ENCODE measurements at regions not wholly inside any gene's neighbourhood (a gene's known extent, or its start where the extent isn't known, plus 50 kb on each side); places are given as distances from the start of the nearest gene placed in this dataset.

- Histone ChIP-seq H3K4me3 (ENCODE audit: low read length in 2 of 2) (no peak overlapping the region), H3K27me3 (ENCODE audit: control insufficient read depth in 2 of 2, insufficient read depth in 2 of 2, low read length in 2 of 2) (no peaks in the 10 kb centered on the region), H3K9ac (ENCODE audit: low read depth in 1 of 2, low read length in 2 of 2) (no peak overlapping the region), H3K36me3 (ENCODE audit: control insufficient read depth in 2 of 2, insufficient read depth in 2 of 2, low read length in 2 of 2) (peaks cover 36 to 39% of the 10 kb centered on the region in 2 donors), H3K27ac (ENCODE audit: low read depth in 2 of 2, low read length in 2 of 2) (no peak overlapping the region), H3K9me3 (ENCODE audit: control insufficient read depth in 2 of 2, low read length in 2 of 2) (no peaks in the 10 kb centered on the region), H3K4me1 (ENCODE audit: control insufficient read depth in 2 of 2, insufficient read depth in 2 of 2, low read length in 2 of 2) (peaks cover 30 to 32% of the 10 kb centered on the region in 2 donors)
These were observed 129.6 kb downstream of the RFLNA start for GRCh38 chr12:124424516-124424905.

DNA sequence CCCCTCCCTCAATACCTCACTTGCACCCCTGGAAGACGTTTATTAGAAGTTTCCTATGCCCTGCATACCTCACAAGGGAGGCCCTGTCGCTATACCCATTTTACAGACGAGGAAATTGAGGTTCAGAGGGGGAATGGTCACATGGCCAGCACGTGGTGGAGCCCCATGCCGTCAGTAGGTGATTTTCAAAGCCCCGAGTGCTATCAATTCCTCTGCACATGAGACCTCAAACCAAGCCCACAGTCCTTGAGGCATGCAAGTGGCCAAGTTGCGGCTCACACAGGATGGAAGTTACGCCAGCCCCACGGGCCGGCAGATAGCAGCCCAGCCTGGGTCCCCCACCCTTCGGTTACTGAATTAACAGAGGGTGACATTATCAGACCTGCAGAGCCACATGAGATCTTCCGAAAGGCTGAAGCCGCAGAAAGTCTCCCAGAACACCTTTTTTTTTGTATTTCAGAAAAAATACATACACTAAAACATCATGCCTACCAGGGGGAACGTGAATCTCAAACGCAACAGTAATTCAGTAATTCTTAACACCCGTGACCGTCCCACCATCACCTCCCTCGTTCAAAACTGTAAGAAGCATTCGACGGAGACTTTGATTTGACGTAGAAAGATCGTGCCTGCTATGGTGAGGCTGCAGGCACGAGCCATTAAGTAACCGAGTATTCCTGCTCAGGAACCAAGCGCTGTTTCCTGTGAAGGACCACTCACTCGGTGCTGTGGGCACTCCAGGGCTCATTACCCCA, 129.0 kb downstream of the RFLNA start:
- Histone ChIP-seq H3K27ac (ENCODE audit: low read depth in 2 of 2, low read length in 2 of 2) (peak overlapping the region; percentile 99), H3K9ac (ENCODE audit: low read depth in 1 of 2, low read length in 2 of 2) (peak overlapping the region; percentile 68 to 79), H3K4me1 (ENCODE audit: control insufficient read depth in 2 of 2, insufficient read depth in 2 of 2, low read length in 2 of 2) (peaks cover 28 to 32% of the 10 kb centered on the region in 2 donors), H3K36me3 (ENCODE audit: control insufficient read depth in 2 of 2, insufficient read depth in 2 of 2, low read length in 2 of 2) (peaks cover 37 to 38% of the 10 kb centered on the region in 2 donors), H3K9me3 (ENCODE audit: control insufficient read depth in 2 of 2, low read length in 2 of 2) (no peaks in the 10 kb centered on the region), H3K27me3 (ENCODE audit: control insufficient read depth in 2 of 2, insufficient read depth in 2 of 2, low read length in 2 of 2) (no peaks in the 10 kb centered on the region), H3K4me3 (ENCODE audit: low read length in 2 of 2) (peak overlapping the region; percentile 51 to 57)

- Histone ChIP-seq H3K4me3 (ENCODE audit: low read length in 2 of 2) (peak overlapping the region; percentile 60 to 63), H3K9ac (ENCODE audit: low read depth in 1 of 2, low read length in 2 of 2) (peak overlapping the region; percentile 68 to 79), H3K27ac (ENCODE audit: low read depth in 2 of 2, low read length in 2 of 2) (peak overlapping the region; percentile 99), H3K36me3 (ENCODE audit: control insufficient read depth in 2 of 2, insufficient read depth in 2 of 2, low read length in 2 of 2) (peaks cover 37 to 40% of the 10 kb centered on the region in 2 donors), H3K9me3 (ENCODE audit: control insufficient read depth in 2 of 2, low read length in 2 of 2) (no peaks in the 10 kb centered on the region), H3K27me3 (ENCODE audit: control insufficient read depth in 2 of 2, insufficient read depth in 2 of 2, low read length in 2 of 2) (no peaks in the 10 kb centered on the region), H3K4me1 (ENCODE audit: control insufficient read depth in 2 of 2, insufficient read depth in 2 of 2, low read length in 2 of 2) (peaks cover 25 to 26% of the 10 kb centered on the region in 2 donors)
These were observed 128.0 kb downstream of the RFLNA start for GRCh38 chr12:124422570-124423523.

GRCh38 chr12:124422142-124422569, 127.3 kb downstream of the RFLNA start:
- H3K9ac ChIP-seq (ENCODE audit: low read depth in 1 of 2, low read length in 2 of 2): peak overlapping the region; percentile 60 to 75
- peaks cover 40 to 45% of the 10 kb centered on the region in 2 donors for H3K36me3 ChIP-seq (ENCODE audit: control insufficient read depth in 2 of 2, insufficient read depth in 2 of 2, low read length in 2 of 2)
- peaks cover 22 to 25% of the 10 kb centered on the region in 2 donors for H3K4me1 ChIP-seq (ENCODE audit: control insufficient read depth in 2 of 2, insufficient read depth in 2 of 2, low read length in 2 of 2)
- H3K27me3 ChIP-seq (ENCODE audit: control insufficient read depth in 2 of 2, insufficient read depth in 2 of 2, low read length in 2 of 2): no peaks in the 10 kb centered on the region
- no peaks in the 10 kb centered on the region for H3K9me3 ChIP-seq (ENCODE audit: control insufficient read depth in 2 of 2, low read length in 2 of 2)
- H3K4me3 ChIP-seq (ENCODE audit: low read length in 2 of 2): peak overlapping the region; percentile 60 to 63
- peak overlapping the region; percentile 94 to 99 for H3K27ac ChIP-seq (ENCODE audit: low read depth in 2 of 2, low read length in 2 of 2)

- Histone ChIP-seq H3K4me1 (ENCODE audit: control insufficient read depth in 2 of 2, insufficient read depth in 2 of 2, low read length in 2 of 2) (peaks cover 19 to 25% of the 10 kb centered on the region in 2 donors), H3K27ac (ENCODE audit: low read depth in 2 of 2, low read length in 2 of 2) (peak overlapping the region; percentile 49 to 99), H3K9me3 (ENCODE audit: control insufficient read depth in 2 of 2, low read length in 2 of 2) (no peaks in the 10 kb centered on the region), H3K36me3 (ENCODE audit: control insufficient read depth in 2 of 2, insufficient read depth in 2 of 2, low read length in 2 of 2) (peaks cover 37 to 40% of the 10 kb centered on the region in 2 donors), H3K9ac (ENCODE audit: low read depth in 1 of 2, low read length in 2 of 2) (no peak overlapping the region), H3K27me3 (ENCODE audit: control insufficient read depth in 2 of 2, insufficient read depth in 2 of 2, low read length in 2 of 2) (no peaks in the 10 kb centered on the region), H3K4me3 (ENCODE audit: low read length in 2 of 2) (no peak overlapping the region)
These were observed 126.2 kb downstream of the RFLNA start for GRCh38 chr12:124420996-124421674.

DNA sequence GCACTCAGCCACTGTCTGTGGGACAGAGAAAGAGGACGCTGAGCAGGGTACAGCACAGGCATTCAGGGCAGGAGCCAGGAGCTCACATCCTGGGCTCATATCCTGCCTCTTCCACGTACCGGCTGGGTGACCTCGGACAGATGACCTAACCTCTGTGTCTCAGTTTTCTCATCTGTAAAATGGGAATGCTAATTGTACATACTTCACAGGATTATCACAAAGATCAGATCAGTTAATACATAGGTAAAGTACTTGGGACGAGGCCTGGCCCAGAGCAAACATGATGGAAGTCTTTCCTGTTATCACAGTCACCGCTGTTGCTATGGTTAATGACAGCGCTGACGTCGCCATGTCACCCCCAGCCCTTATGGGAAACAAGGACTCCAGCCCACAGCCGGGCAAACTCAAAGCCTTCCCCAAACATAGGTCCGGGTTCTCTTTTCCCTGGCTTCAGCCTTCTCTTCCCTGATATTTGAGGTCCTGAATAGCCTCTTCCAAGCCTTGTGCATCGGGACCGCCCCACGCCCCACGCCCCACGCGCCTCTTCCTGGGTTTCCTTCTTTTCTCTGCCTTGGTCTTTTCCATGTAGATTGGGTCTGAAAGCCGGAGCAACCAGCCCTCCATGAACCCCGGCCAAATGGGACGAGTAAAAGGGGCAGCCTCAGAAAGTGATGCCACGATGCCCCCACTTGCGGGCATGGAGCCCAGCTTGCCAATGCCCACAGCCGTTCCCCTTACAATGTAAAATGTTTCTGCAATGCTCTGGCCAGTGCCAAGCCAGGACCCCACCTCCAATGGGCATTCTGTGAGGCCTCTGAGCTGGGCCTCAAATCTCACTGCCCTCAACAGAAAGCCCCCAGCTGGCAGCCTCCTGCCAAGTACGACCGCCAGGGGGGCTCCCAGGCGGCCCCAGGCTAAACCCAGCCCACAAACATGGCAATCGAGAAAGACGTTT, 125.4 kb downstream of the RFLNA start:
- Histone ChIP-seq H3K9ac (ENCODE audit: low read depth in 1 of 2, low read length in 2 of 2) (no peak overlapping the region), H3K9me3 (ENCODE audit: control insufficient read depth in 2 of 2, low read length in 2 of 2) (no peaks in the 10 kb centered on the region), H3K4me1 (ENCODE audit: control insufficient read depth in 2 of 2, insufficient read depth in 2 of 2, low read length in 2 of 2) (peaks cover 19 to 25% of the 10 kb centered on the region in 2 donors), H3K27ac (ENCODE audit: low read depth in 2 of 2, low read length in 2 of 2) (peak overlapping the region; percentile 49 to 99), H3K36me3 (ENCODE audit: control insufficient read depth in 2 of 2, insufficient read depth in 2 of 2, low read length in 2 of 2) (peaks cover 29 to 33% of the 10 kb centered on the region in 2 donors), H3K27me3 (ENCODE audit: control insufficient read depth in 2 of 2, insufficient read depth in 2 of 2, low read length in 2 of 2) (no peaks in the 10 kb centered on the region), H3K4me3 (ENCODE audit: low read length in 2 of 2) (no peak overlapping the region)

DNA sequence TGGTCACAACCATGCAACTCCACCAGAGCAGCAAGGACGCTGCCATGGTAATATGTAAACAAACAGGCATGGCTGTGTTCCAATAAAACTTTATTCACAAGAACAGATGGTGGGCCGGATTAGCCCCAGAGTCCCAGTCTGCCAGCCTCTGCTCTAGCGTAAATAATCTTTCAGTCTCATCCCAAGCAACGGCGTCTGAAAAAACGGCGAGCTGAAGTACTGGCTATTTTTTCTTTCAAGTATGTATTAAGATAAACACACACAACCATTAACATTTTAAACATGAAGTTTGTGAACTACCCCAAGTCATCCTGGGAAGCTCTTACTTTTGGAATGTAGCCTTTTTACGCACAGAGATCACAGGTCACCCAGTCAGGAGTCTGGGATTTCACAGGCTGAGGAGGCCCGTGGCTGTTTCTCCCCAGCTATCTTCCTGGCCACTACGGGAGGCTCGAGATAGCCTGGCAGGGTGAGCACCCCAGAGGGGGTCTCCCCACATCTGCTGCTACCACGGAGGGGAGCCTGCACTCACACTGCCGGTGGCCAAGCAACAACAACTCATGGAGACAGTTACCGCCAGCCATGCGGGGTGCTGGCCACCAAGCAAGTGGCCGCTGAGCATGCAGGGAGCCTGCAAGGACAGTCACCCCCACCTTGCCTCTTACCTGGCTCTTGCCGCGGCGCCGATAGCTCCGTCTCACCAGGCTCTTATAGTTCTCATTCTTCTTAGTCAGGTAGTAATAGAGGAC, 124.6 kb downstream of the RFLNA start:
- H3K4me3 ChIP-seq (ENCODE audit: low read length in 2 of 2): no peak overlapping the region
- peak overlapping the region; percentile 18 to 45 for H3K27ac ChIP-seq (ENCODE audit: low read depth in 2 of 2, low read length in 2 of 2)
- peaks cover 19 to 25% of the 10 kb centered on the region in 2 donors for H3K4me1 ChIP-seq (ENCODE audit: control insufficient read depth in 2 of 2, insufficient read depth in 2 of 2, low read length in 2 of 2)
- H3K9me3 ChIP-seq (ENCODE audit: control insufficient read depth in 2 of 2, low read length in 2 of 2): no peaks in the 10 kb centered on the region
- H3K9ac ChIP-seq (ENCODE audit: low read depth in 1 of 2, low read length in 2 of 2): no peak overlapping the region
- H3K27me3 ChIP-seq (ENCODE audit: control insufficient read depth in 2 of 2, insufficient read depth in 2 of 2, low read length in 2 of 2): no peaks in the 10 kb centered on the region
- peaks cover 27 to 32% of the 10 kb centered on the region in 2 donors for H3K36me3 ChIP-seq (ENCODE audit: control insufficient read depth in 2 of 2, insufficient read depth in 2 of 2, low read length in 2 of 2)

DNA sequence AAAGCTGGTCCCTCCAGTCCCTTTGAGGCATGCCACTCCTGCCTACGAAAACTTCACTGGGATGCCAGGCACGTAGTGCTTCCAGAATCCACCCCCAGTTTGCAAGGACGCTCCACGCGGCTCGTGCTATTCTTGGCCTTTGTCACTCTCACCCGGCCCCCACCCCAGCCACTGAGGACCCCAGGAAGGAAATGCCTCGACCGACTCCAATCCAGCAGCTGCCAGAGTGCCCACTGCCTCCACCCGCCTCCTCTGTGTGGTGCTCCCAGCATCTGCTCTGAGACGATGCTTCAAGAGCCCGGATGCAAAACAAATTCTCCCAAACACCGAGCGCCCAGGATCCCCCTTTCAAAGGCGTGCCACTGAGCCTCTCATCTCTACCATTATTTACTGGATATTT, 123.9 kb downstream of the RFLNA start:
- Histone ChIP-seq H3K27me3 (ENCODE audit: control insufficient read depth in 2 of 2, insufficient read depth in 2 of 2, low read length in 2 of 2) (no peaks in the 10 kb centered on the region), H3K4me1 (ENCODE audit: control insufficient read depth in 2 of 2, insufficient read depth in 2 of 2, low read length in 2 of 2) (peaks cover 20 to 23% of the 10 kb centered on the region in 2 donors), H3K36me3 (ENCODE audit: control insufficient read depth in 2 of 2, insufficient read depth in 2 of 2, low read length in 2 of 2) (peaks cover 23 to 34% of the 10 kb centered on the region in 2 donors), H3K9me3 (ENCODE audit: control insufficient read depth in 2 of 2, low read length in 2 of 2) (no peaks in the 10 kb centered on the region), H3K27ac (ENCODE audit: low read depth in 2 of 2, low read length in 2 of 2) (no peak overlapping the region), H3K9ac (ENCODE audit: low read depth in 1 of 2, low read length in 2 of 2) (no peak overlapping the region), H3K4me3 (ENCODE audit: low read length in 2 of 2) (no peak overlapping the region)
